GM19035 (cell line): ENCODE measurements at regions not wholly inside any gene's neighbourhood (a gene's known extent, or its start where the extent isn't known, plus 50 kb on each side); places are given as distances from the start of the nearest gene placed in this dataset.

Source experiments
- ATAC-seq: cut with Tn5 transposase; IDR thresholded peaks from one replicate; pipeline ENCODE4 v1.9.1; 2021; ENCODE audit not compliant: unreplicated experiment

DNA sequence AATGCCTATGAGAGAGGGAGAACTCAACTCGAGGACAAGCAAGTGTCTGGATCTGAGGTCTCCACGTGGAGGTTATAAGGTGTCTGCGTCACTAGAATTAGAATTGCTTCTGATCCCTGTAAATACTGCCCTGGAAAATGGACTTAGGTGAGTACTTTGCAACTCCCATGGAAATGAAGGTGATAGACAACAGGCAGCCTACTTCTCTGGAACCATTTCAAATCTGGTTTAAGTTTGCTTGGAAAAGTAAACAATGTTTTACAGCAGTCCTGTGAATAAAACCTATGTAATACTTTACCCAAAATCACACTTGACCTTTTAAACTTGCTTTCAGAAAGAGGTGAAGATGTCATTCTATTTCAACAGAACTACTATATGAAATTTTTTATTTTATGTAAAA, 70.1 kb upstream of the TENT5A start:
- no peak for ATAC-seq

DNA sequence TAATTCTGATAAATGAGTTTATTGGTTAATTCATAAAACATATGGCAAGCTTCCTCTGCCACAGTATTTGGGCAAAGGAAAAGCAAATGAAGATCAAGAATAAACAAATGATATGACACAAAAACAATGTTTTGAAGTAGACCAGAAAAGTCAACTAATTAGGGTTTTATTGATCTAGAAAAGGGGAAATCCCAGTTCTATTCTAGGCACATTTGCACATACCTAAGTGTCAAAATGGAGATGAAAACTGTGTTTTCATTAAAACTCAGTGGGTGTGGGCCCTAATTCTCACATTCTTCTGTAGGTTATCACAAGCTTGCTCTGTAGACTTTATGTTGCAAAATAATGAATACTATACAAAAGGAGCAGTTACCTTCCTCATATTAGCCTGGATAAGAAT, 69.0 kb upstream of the TENT5A start:
- ATAC-seq: no peak

DNA sequence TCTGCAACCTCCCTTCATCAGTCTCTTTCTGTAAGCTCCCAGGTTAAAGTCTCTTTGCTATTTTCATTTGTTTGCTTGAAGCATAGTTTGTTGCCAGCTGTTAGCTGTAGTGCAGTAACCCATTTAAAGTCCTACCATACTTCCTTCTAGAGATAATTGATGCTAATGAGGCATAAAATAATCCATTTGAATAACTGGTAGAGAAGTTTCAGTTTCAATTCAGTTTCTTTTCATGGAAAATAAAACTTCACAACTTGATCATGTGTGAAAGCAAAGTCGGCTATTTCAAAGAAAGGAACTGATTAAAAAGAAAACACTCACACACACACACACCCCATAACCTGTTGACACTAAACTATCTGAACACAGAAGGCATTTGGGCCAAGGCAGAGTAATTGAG, 68.5 kb upstream of the TENT5A start:
- no peak for ATAC-seq

- ATAC-seq: no peak
Measured at GRCh38 chr6:81820422-81820821, 67.9 kb upstream of the TENT5A start.

- ATAC-seq: no peak
Measured at GRCh38 chr6:81819767-81820166, 67.3 kb upstream of the TENT5A start.

GRCh38 chr6:81818901-81819361, 66.5 kb upstream of the TENT5A start:
- no peak for ATAC-seq

- ATAC-seq: no peak
Measured at GRCh38 chr6:81816380-81816779, 63.9 kb upstream of the TENT5A start.

- ATAC-seq: no peak
Measured at GRCh38 chr6:81814370-81815076, 62.0 kb upstream of the TENT5A start.

DNA sequence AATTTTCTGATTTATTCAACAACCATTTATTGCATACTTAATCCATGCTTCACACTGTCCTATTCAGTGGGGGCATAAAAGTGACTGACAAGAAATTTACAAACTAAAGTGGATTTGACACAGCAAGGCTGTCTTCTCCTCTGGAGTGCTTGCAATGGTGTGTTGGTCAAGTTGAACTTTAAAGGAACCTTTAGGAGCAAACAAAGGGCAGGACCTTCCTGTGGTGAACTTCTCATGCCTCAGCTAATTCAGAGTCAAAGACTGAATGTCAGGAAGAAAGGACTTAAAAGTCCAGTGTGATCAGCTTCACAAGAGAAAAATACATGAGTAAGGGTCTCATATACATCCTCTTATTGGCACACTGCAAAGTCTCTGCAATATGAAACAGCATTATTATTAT, 60.8 kb upstream of the TENT5A start:
- no peak for ATAC-seq

- no peak for ATAC-seq
Measured at GRCh38 chr6:81812401-81812800, 59.9 kb upstream of the TENT5A start.

DNA sequence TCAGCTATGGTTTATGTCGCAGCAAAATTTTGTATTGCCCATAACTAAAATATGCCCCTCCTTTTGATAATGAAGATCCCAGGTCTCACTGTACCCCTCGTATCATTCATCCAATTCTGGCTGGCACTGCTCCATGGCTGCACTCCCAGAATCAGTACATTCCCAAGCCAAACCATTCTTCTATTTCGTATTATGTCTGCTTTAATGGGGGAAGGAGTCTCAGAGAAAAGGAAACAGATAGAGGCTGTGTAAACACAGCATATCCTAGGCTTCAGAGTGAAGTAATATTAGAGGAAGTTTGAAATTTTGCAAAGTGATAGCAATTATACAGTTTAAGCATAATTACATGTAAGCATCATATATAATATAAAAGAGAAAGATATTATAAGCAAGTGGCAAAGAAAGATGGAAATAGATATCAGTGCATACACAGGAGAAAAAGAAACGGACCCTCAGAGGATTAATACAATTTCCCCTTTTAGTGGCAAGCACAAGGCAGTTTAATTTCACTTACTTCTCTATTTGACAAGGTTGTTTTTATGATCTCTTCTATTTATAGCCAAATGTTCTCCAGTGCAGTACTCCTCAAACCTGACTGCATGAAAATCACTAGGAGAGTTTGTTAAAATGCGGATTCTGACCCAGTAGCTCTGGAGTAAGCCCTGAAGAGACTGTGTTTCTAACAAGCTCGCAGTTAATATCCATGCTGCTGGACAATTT, 56.5 kb upstream of the TENT5A start:
- ATAC-seq: no peak

DNA sequence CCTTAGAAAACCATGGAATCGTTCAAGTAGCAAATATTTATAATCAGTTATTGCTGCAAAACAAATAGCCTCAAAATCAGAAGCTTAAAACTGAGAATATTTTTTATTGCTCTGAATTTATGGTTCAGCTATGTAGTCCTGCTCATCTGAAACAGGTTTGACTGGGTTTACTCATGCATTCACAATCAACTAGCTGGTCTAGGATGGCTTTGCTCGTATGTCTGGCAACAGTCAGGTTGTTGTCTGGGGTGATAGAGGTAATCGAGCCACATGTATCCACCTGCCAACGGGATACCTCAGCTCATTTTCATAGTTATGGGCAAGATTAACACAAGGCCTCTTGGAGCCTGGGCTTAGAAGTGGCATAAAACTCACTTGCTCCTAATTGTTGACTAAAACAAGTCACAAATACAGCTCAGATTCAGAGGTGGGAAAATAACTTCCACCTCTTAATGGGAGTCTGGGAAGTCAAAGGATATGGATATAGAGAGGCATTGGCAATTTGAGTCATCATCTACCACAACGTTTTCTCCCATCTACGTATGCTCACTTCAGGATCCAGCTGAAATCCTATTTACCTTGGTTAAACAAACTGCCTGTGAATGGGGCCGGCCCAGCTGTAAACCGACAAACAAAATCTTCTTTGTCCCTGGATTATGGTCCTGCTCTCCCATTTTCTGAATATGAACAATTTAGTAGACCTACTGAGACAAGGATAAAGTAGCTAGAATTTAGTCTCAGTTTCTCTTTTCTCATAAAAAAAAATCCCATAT, 54.5 kb upstream of the TENT5A start:
- no peak for ATAC-seq

- no peak for ATAC-seq
Measured at GRCh38 chr6:81802356-81802755, 49.9 kb upstream of the TENT5A start.
